DMS79 treated with DMSO at 0.1 percent for 48 hours (cell line): ENCODE measurements at regions not wholly inside any gene's neighbourhood (a gene's known extent, or its start where the extent isn't known, plus 50 kb on each side); places are given as distances from the start of the nearest gene placed in this dataset.
"Not testable (repeated sequence)": the region's sequence is repeated elsewhere in the genome, so short reads cannot be mapped to it uniquely, and the experiment has no call there.

Experiments
- DNase-seq: peaks from one replicate; lab custom pipeline; 2025; lab: John Stamatoyannopoulos, UW

GRCh38 chr15:38961931-38962330, 397.3 kb upstream of the RASGRP1 start:
- DNase-seq, result no peak

DNA sequence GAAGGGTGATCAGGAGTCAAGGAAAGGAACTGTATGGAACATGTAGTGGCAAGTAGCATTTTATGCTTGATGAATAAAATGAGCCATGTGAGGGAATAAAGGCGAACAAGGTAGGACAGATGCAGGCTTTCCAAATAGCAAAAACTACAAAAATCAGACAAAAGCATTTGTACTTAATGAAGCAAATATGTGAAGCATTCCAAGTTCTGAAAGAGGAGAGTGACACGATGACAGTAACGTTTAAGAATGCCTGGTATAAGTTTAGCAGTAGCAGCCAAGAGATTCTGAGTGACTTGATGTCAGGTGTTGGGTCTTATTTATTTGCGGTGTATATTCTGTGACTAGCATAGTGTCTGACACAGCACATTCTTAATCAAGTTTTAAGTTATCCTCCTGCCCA, 408.2 kb upstream of the RASGRP1 start:
- no peak for DNase-seq

- no peak for DNase-seq
These were observed 410.8 kb upstream of the RASGRP1 start for GRCh38 chr15:38975282-38975990.

GRCh38 chr15:38991126-38991525, 426.5 kb upstream of the RASGRP1 start:
- DNase-seq, result no peak

- no peak for DNase-seq
These were observed 427.1 kb upstream of the RASGRP1 start for GRCh38 chr15:38991701-38992100.

GRCh38 chr15:38992506-38992905, 427.9 kb upstream of the RASGRP1 start:
- no peak for DNase-seq

GRCh38 chr15:38992930-38993329, 428.3 kb upstream of the RASGRP1 start:
- no peak for DNase-seq

- no peak for DNase-seq
These were observed 429.7 kb upstream of the RASGRP1 start for GRCh38 chr15:38994310-38994709.

- DNase-seq, result no peak
These were observed 431.6 kb upstream of the RASGRP1 start for GRCh38 chr15:38996111-38996631.

DNA sequence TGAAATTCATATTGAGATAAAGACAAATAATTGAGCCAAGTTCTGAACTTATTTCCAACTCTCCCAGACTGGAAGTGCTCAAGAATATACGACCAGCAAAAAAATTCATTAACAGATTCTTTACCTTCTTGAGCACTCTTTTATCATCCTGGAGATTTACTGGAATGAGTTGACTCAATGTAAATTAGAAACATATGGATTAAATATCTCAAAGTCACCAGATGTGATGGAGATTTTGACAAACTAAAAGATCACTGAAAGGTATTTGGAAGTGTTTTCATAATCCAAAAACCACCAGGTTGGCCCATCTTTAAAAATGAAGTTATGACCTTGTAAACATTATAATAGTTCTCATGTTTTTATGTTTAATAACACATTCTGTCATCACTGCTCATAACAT, 433.2 kb upstream of the RASGRP1 start:
- DNase-seq, result no peak

DNA sequence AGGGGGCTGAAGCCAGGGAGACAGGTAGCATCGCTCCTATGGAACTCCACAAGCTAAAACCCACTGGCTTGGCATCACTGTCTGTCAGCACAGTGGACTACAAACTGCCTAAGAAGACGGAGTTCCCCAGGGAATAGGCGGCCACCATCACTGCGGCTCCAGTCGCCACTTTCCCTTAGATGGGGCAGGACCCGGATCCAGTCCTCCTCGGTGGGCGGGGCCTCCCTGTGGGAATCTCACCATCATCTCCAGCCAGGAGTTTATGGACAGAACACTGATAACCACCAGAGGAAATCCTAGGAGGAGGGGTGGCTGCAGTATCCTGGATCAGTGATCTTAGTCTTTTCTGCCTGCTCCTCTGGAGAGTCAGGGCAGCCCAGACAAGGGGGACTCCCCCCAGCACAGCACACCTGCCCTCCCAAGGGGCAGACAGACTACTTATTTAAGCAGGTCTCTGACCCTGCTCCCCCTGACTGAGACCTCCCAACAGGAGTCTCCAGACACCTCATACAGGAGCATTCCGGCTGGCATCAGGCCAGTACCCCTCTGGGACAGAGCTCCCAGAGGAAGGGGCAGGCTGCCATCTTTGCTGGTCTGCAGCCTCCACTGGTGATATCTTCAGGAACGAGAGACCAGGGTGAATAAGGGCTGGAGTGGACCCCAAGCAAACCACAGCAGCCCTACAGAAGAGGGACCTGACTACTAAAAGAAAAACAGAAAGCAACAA, 435.6 kb upstream of the RASGRP1 start:
- DNase-seq, result no peak

GRCh38 chr15:39009740-39010139, 445.1 kb upstream of the RASGRP1 start:
- no peak for DNase-seq

DNA sequence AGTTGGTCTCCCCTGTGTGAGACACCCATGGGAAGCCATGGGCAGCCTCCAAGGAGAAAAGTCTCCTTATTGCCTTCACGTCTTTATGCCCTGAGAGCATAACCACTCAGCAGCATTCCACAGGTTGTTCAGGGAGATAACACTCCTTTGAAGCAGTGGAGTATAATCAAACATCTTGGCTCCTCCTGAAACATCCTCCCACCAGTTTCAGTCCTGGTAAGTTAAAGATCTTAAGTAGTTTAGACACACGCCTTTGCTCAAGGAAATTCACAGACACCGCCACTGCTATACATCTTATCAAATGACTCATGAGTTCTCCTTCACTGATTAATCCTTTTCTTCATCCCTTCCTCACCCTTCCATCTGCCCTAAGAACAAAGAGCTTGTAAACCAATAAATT, 446.5 kb upstream of the RASGRP1 start:
- not testable (repeated sequence) for DNase-seq

DNA sequence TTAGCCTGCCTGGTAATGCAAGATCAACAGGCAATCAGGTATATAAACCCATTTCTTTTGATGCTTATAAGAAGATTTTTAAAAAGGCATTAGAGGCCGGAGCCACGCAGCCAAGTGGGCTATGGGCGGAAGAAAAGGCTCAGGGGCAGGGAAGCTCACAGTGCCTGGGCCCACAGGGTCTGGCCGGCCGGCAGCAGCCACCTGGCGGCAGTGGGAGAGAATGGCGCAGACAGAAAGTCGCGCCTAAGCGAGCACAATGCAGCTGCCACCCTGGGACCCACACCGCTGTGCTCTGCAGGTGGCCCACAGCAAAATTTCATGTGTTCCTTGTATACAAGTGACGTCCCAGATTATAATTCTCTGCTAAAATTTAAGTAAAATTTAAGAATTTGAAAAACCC, 448.6 kb upstream of the RASGRP1 start:
- no peak for DNase-seq

GRCh38 chr15:39014682-39015081, 450.1 kb upstream of the RASGRP1 start:
- no peak for DNase-seq

DNA sequence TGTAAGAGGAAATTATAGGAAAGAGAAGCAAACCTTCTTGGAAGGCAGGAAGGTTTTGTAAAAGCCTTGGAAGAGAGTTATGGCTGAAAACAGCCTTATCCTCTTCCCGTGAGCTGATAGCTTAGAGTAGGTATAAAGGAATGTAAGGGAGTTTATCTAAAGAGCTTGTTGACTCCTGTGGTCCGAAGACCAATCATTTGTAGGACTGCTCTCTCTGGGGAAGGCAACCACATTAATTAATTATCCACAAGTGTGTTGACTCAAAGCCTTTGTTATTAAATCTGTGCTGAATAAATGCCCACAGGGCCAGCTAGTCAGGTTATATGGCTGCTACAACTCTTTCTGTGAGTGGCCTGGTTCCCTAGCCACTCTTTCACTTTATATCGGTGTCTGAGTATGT, 452.1 kb upstream of the RASGRP1 start:
- DNase-seq, result no peak

DNA sequence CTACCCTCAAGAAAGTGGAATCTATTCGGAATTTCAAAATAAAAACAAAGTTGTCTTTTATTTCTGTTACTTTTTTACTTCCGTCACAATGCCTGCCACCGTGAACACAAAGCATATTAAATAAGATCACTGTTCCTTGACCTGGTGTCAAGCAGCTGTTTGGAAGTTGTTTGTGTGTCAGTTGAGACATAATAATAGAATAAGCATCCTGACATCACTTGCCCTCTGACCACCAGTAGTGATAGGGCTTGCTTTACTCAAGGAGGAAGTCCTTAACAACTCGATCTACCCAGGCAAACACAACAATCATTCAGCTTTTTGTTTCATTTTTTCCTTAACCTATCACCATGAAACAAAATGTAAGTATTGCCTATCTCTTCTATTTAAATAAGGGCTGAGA, 454.4 kb upstream of the RASGRP1 start:
- no peak for DNase-seq

DNA sequence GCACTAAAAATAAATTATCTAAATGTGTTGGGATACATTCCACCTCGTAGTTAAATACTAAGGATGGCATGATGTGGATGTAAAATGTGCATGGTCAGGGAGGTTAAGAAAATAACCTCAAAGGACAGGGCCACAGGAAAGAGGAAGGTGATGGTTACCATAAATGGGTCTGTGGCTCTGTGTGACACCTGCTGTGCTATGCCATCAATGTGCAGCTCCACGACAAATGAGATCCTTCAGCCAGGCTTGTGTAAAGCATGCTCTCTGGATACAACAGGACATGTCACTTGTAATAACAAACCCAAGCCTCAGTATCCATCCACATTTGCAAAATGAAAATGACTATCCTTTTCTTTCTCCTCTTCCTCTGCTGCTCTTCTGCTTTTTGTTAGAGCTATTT, 456.7 kb upstream of the RASGRP1 start:
- no peak for DNase-seq

- no peak for DNase-seq
These were observed 458.1 kb upstream of the RASGRP1 start for GRCh38 chr15:39022532-39023305.

- no peak for DNase-seq
These were observed 460.7 kb upstream of the RASGRP1 start for GRCh38 chr15:39025321-39025720.

DNA sequence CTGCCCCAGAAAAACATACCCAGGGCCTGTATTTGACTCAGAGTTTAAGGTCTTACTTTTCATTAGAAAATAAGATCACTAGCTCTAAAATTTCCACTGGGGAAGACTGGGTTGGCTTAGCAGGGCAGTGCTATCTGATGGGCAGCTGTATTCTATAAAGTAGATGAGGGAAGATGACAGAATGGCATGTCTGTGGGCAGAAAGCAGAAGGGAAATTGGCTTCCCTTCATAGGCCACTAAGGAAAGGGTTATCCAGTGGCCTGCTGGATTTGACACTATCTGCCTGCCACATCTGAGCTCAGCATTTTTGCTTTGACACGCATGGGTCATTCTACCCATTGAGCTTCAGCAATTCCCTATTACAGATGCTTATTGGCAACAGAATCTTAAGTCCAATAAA, 461.3 kb upstream of the RASGRP1 start:
- no peak for DNase-seq

GRCh38 chr15:39028069-39028468, 463.5 kb upstream of the RASGRP1 start:
- DNase-seq, result no peak

DNA sequence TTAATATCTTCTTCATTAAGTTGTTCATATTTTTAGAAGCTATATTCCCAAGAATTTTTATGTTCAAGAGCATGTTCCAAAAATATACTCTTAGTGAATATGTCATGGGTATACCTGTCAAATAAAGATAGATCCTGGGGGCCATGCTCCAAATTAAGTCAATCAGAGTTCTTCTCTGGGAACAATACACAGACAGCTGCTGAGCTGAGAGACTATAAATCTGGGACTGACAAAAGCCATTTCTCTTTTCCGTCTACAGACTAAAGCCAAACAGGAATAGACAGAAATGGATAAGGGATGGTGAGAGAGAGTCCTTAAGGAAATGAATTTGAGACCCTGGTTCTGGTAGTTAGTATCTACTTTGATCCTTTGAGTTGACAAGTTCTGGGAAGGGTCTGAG, 465.1 kb upstream of the RASGRP1 start:
- no peak for DNase-seq
